GM12878 (cell line): ENCODE measurements at regions not wholly inside any gene's neighbourhood (a gene's known extent, or its start where the extent isn't known, plus 50 kb on each side); places are given as distances from the start of the nearest gene placed in this dataset.

Experiments
- MYC ChIP-seq: IDR thresholded peaks from 2 replicates; pipeline ENCODE4 v1.6.1; 2011; ENCODE audit warnings: mild to moderate bottlenecking, low read length, moderate library complexity, inconsistent platforms; ENCODE audit not compliant: insufficient read depth, insufficient replicate concordance, insufficient read length, severe bottlenecking
- POLR2AphosphoS2 ChIP-seq: IDR thresholded peaks from 2 replicates; pipeline ENCODE4 v1.6.1; 2011; ENCODE audit warnings: low read depth, mild to moderate bottlenecking, low read length, improper control_type of control experiment, moderate library complexity
- REST ChIP-seq: IDR thresholded peaks from 2 replicates; pipeline ENCODE4 v1.6.1; 2012; ENCODE audit warnings: mild to moderate bottlenecking, low read depth, low read length

- TF ChIP-seq POLR2AphosphoS2 = no peak
- TF ChIP-seq MYC = no peak
- no peak for TF ChIP-seq REST
Measured at GRCh38 chr14:75366963-75367362, 60.9 kb upstream of the JDP2 start.
